ENCODE measurements at regions not wholly inside any gene's neighbourhood (a gene's known extent, or its start where the extent isn't known, plus 50 kb on each side); places are given as distances from the start of the nearest gene placed in this dataset.

- TF ChIP-seq CTCF (conservative IDR thresholded peaks at IDR 0.05; ENCODE audit: low read depth, low read length) = no peak
- TF ChIP-seq EZH2 (IDR thresholded peaks at IDR 0.05; ENCODE audit: borderline replicate concordance, low read depth, low read length, poor library complexity, severe bottlenecking) = no peak
- H3K4me1 ChIP-seq (ENCODE audit: insufficient read depth, low read length, poor library complexity, severe bottlenecking) = no peaks in the 10 kb centered on the region
- peaks cover 4% of the 10 kb centered on the region for H3K27me3 ChIP-seq (replicated peaks; ENCODE audit: insufficient read depth, low read depth, low read length, poor library complexity)
- intact Hi-C loops (cut with micrococcal nuclease; ENCODE audit: unreplicated experiment) = no loop called here
- POLR2A ChIA-PET (ENCODE audit: low non-redundant PET) = no interaction called here
- BruUV-seq (replicated peaks) = no TSS peak
- no peak for DNase-seq (ENCODE audit: low spot score)
- no peak overlapping the region for H3K27ac ChIP-seq (ENCODE audit: low read depth, low read length, poor library complexity, severe bottlenecking)
- H3K36me3 ChIP-seq (ENCODE audit: insufficient read depth, low read length, poor library complexity, severe bottlenecking) = no peaks in the 10 kb centered on the region
- no peak overlapping the region for H3K4me3 ChIP-seq (ENCODE audit: low read depth, low read length, poor library complexity, severe bottlenecking)
- H3K9me3 ChIP-seq (ENCODE audit: low read depth, low read length, poor library complexity, severe bottlenecking) = no peaks in the 10 kb centered on the region
- CTCF ChIA-PET = no interaction called here
Measured at GRCh38 chr13:26919732-26920131, 159.1 kb upstream of the GPR12 start.

GRCh38 chr13:26919311-26919710 is 158.7 kb upstream of the GPR12 start:
- Histone ChIP-seq H3K9me3 (ENCODE audit: low read depth, low read length, poor library complexity, severe bottlenecking) (no peaks in the 10 kb centered on the region), H3K36me3 (ENCODE audit: insufficient read depth, low read length, poor library complexity, severe bottlenecking) (no peaks in the 10 kb centered on the region), H3K4me1 (ENCODE audit: insufficient read depth, low read length, poor library complexity, severe bottlenecking) (no peaks in the 10 kb centered on the region), H3K27me3 (replicated peaks; ENCODE audit: insufficient read depth, low read depth, low read length, poor library complexity) (peaks cover 4% of the 10 kb centered on the region), H3K27ac (ENCODE audit: low read depth, low read length, poor library complexity, severe bottlenecking) (no peak overlapping the region), H3K4me3 (ENCODE audit: low read depth, low read length, poor library complexity, severe bottlenecking) (no peak overlapping the region)
- POLR2A ChIA-PET (ENCODE audit: low non-redundant PET) = no interaction called here
- DNase-seq (ENCODE audit: low spot score) = no peak
- CTCF ChIA-PET = no interaction called here
- no TSS peak for BruUV-seq (replicated peaks)
- no peak for TF ChIP-seq EZH2 (IDR thresholded peaks at IDR 0.05; ENCODE audit: borderline replicate concordance, low read depth, low read length, poor library complexity, severe bottlenecking)
- no peak for TF ChIP-seq CTCF (conservative IDR thresholded peaks at IDR 0.05; ENCODE audit: low read depth, low read length)
- intact Hi-C loops (cut with micrococcal nuclease; ENCODE audit: unreplicated experiment) = no loop called here

- ChIA-PET CTCF (no interaction called here), POLR2A (ENCODE audit: low non-redundant PET) (no interaction called here)
- H3K36me3 ChIP-seq (ENCODE audit: insufficient read depth, low read length, poor library complexity, severe bottlenecking) = no peaks in the 10 kb centered on the region
- H3K27me3 ChIP-seq (replicated peaks; ENCODE audit: insufficient read depth, low read depth, low read length, poor library complexity) = peaks cover 13% of the 10 kb centered on the region
- TF ChIP-seq CTCF (conservative IDR thresholded peaks at IDR 0.05; ENCODE audit: low read depth, low read length) = no peak
- no peak for TF ChIP-seq EZH2 (IDR thresholded peaks at IDR 0.05; ENCODE audit: borderline replicate concordance, low read depth, low read length, poor library complexity, severe bottlenecking)
- H3K4me1 ChIP-seq (ENCODE audit: insufficient read depth, low read length, poor library complexity, severe bottlenecking) = no peaks in the 10 kb centered on the region
- intact Hi-C loops (cut with micrococcal nuclease; ENCODE audit: unreplicated experiment) = no loop called here
- H3K27ac ChIP-seq (ENCODE audit: low read depth, low read length, poor library complexity, severe bottlenecking) = no peak overlapping the region
- peak; percentile 34 for DNase-seq (ENCODE audit: low spot score)
- BruUV-seq (replicated peaks) = no TSS peak
- H3K9me3 ChIP-seq (ENCODE audit: low read depth, low read length, poor library complexity, severe bottlenecking) = no peaks in the 10 kb centered on the region
- H3K4me3 ChIP-seq (ENCODE audit: low read depth, low read length, poor library complexity, severe bottlenecking) = no peak overlapping the region
Measured at GRCh38 chr13:26914624-26915023, 154.0 kb upstream of the GPR12 start.
